GM12878 (cell line): ENCODE measurements at regions not wholly inside any gene's neighbourhood (a gene's known extent, or its start where the extent isn't known, plus 50 kb on each side); places are given as distances from the start of the nearest gene placed in this dataset.

ENCODE experiments used
- ATAC-seq: fragments of 200-7000 bp; cut with Tn5 transposase; 3 replicates; pipeline ENCODE4 v1.9.1; 2020; ENCODE audit warnings: mild to moderate bottlenecking, moderate library complexity
- BruUV-seq: library from RNA; stranded (reverse); fragments of 400-500 nt; replicated peaks from 2 replicates; lab custom pipeline; 2021; lab: Mats Ljungman, UMichigan
- CTCF ChIA-PET: fragments of 300-600 bp; sonication (Branson Sonifier 250); formaldehyde crosslinking; extraction: SDS; loops from one replicate; lab custom pipeline; 2021; ENCODE audit warnings: inconsistent platforms; lab: Yijun Ruan, JAX
- POLR2A ChIA-PET: fragments of 350-600 bp; formaldehyde crosslinking; extraction: SDS; loops from one replicate; lab custom pipeline; 2021; ENCODE audit warnings: inconsistent platforms; lab: Charles Lee
- RAD21 ChIA-PET: fragments of 300-600 bp; sonication (Branson Sonifier 250); formaldehyde crosslinking; loops from one replicate; lab custom pipeline; 2023; ENCODE audit warnings: antibody characterized with exemption; ENCODE audit not compliant: unreplicated experiment; lab: Charles Lee
- SMC1A ChIA-PET: fragments of 300-600 bp; sonication (Branson Sonifier 250); formaldehyde crosslinking; loops from one replicate; lab custom pipeline; 2023; ENCODE audit not compliant: unreplicated experiment, uncharacterized antibody; lab: Charles Lee
- DNase-seq: peaks from one replicate; pipeline ENCODE4 v3.0.0-alpha.2; 2011; ENCODE audit warnings: low read depth, low spot score
- FAIRE-seq: peaks from 3 replicates; lab custom pipeline; 2011; peaks lifted over from hg19 to GRCh38; lab: Jason Lieb, UNC
- H2AFZ ChIP-seq: 2 replicates; pipeline ENCODE4 v1.6.0; 2011; ENCODE audit warnings: low read depth, low read length, control low read depth; ENCODE audit not compliant: control insufficient read depth
- H3K27ac ChIP-seq: 2 replicates; pipeline ENCODE4 v1.5.1; 2011; ENCODE audit warnings: control low read depth; ENCODE audit not compliant: control insufficient read depth, insufficient read depth
- H3K27me3 ChIP-seq, 2 experiments: replicated peaks in 1 of 2; 2 replicates each; pipeline versions ENCODE4 v1.6.0 to v1.6.1; 2011; ENCODE audit warnings: low read length in 1 of 2; ENCODE audit not compliant: control insufficient read depth in 2 of 2, insufficient read depth in 2 of 2
- H3K36me3 ChIP-seq, 2 experiments: 2 replicates each; pipeline ENCODE4 v1.5.1; 2011; ENCODE audit warnings: low read length in 1 of 2; ENCODE audit not compliant: control insufficient read depth in 2 of 2, insufficient read depth in 2 of 2
- H3K4me1 ChIP-seq: 2 replicates; pipeline ENCODE4 v1.6.1; 2011; ENCODE audit warnings: mild to moderate bottlenecking, low read length, moderate library complexity, mixed read lengths; ENCODE audit not compliant: control insufficient read depth, insufficient read depth
- H3K4me2 ChIP-seq: 2 replicates; pipeline ENCODE4 v1.6.0; 2011; ENCODE audit warnings: control low read depth; ENCODE audit not compliant: control insufficient read depth, insufficient read depth
- H3K4me3 ChIP-seq: fragments of 200-600 bp; sonication (generic); 2 replicates; pipeline ENCODE4 v1.5.1; 2016
- H3K79me2 ChIP-seq: 2 replicates; pipeline ENCODE4 v1.6.0; 2011; ENCODE audit warnings: low read length; ENCODE audit not compliant: control insufficient read depth, insufficient read depth
- H3K9ac ChIP-seq: 2 replicates; pipeline ENCODE4 v1.8.0; 2011; ENCODE audit warnings: low read length, control low read depth, mixed read lengths; ENCODE audit not compliant: control insufficient read depth, insufficient read depth
- H3K9me3 ChIP-seq: replicated peaks from 3 replicates; pipeline ENCODE4 v1.5.1; 2011; ENCODE audit warnings: mild to moderate bottlenecking, low read length; ENCODE audit not compliant: control insufficient read depth, insufficient read depth
- H4K20me1 ChIP-seq: 2 replicates; pipeline ENCODE4 v1.6.0; 2011; ENCODE audit not compliant: control insufficient read depth, insufficient read depth
- BCL3 ChIP-seq: IDR thresholded peaks from 2 replicates; pipeline ENCODE4 v1.6.1; 2011; ENCODE audit warnings: borderline replicate concordance, low read depth, mild to moderate bottlenecking, moderate library complexity, low read length; ENCODE audit not compliant: insufficient read depth, poor library complexity, severe bottlenecking
- ETV6 ChIP-seq, 2 experiments: fragments of 450-650 bp in 1 of 2; IDR thresholded peaks in 1 of 2; conservative IDR thresholded peaks in 1 of 2; 2 replicates each; pipeline ENCODE4 v1.6.1; 2014; ENCODE audit warnings: antibody characterized with exemption in 1 of 2, borderline replicate concordance in 1 of 2, low read depth in 1 of 2, mild to moderate bottlenecking in 1 of 2, moderate library complexity in 1 of 2
- GATAD2B ChIP-seq: fragments of 450-650 bp; conservative IDR thresholded peaks from 2 replicates; pipeline ENCODE4 v1.6.1; 2017; ENCODE audit warnings: low read depth, mild to moderate bottlenecking, moderate library complexity
- HCFC1 ChIP-seq: fragments of 150-350 bp; IDR thresholded peaks from 2 replicates; pipeline ENCODE4 v1.6.1; 2014; ENCODE audit warnings: low read length
- MYB ChIP-seq: fragments of 150-350 bp; IDR thresholded peaks from 2 replicates; pipeline ENCODE4 v1.6.1; 2014; ENCODE audit warnings: mild to moderate bottlenecking, low read depth, low read length, borderline replicate concordance
- MYC ChIP-seq: IDR thresholded peaks from 2 replicates; pipeline ENCODE4 v1.6.1; 2011; ENCODE audit warnings: mild to moderate bottlenecking, low read length, moderate library complexity, inconsistent platforms; ENCODE audit not compliant: insufficient read depth, insufficient replicate concordance, insufficient read length, severe bottlenecking
- NRF1 ChIP-seq: conservative IDR thresholded peaks from 2 replicates; pipeline ENCODE4 v1.6.1; 2011; ENCODE audit warnings: mild to moderate bottlenecking, low read depth, low read length, improper control_type of control experiment
- PRDM15 ChIP-seq: fragments of 450-650 bp; formaldehyde crosslinking; IDR thresholded peaks from 2 replicates; pipeline ENCODE4 v1.4.0; 2020; ENCODE audit warnings: mild to moderate bottlenecking, moderate library complexity
- RUNX3 ChIP-seq: IDR thresholded peaks from 2 replicates; pipeline ENCODE4 v1.6.1; 2012; ENCODE audit warnings: low read length, inconsistent platforms
- SMAD1 ChIP-seq: fragments of 450-650 bp; IDR thresholded peaks from 2 replicates; pipeline ENCODE4 v1.6.1; 2018; ENCODE audit warnings: mild to moderate bottlenecking, low read depth; ENCODE audit not compliant: partially characterized antibody
- STAT3 ChIP-seq: IDR thresholded peaks from 2 replicates; pipeline ENCODE4 v1.6.1; 2011; ENCODE audit warnings: low read depth, low read length, improper control_type of control experiment
- WRNIP1 ChIP-seq: IDR thresholded peaks from 2 replicates; pipeline ENCODE4 v1.6.1; 2011; ENCODE audit warnings: low read depth, low read length, improper control_type of control experiment, borderline replicate concordance
- ZBTB4 ChIP-seq: fragments of 450-650 bp; formaldehyde crosslinking; IDR thresholded peaks from 2 replicates; pipeline ENCODE4 v1.4.0; 2022; ENCODE audit warnings: mild to moderate bottlenecking, moderate library complexity
- WGBS: methylation state at CpG from one replicate; pipeline ENCODE4 v1.1.6; 2016; ENCODE audit warnings: low lambda C conversion rate; ENCODE audit not compliant: insufficient replicate concordance, insufficient coverage; ENCODE audit errors: missing lambda C conversion rate; 5-methylcytosine and 5-hydroxymethylcytosine counted together
- in situ Hi-C: fragments of 300-500 bp; cut with MboI; formaldehyde crosslinking; loops from 9 replicates; pipeline ENCODE4 v1.14.3; 2018; ENCODE audit warnings: mixed read lengths
- intact Hi-C: fragments of 100-400 bp; cut with micrococcal nuclease; formaldehyde crosslinking; loops from one replicate; pipeline ENCODE4 v1.14.2; 2022; ENCODE audit not compliant: unreplicated experiment

- TF ChIP-seq ZBTB4 (CRISPR knock-in tag) (no peak), RUNX3 (no peak), ETV6 (conservative IDR thresholded peaks at IDR 0.05 in 1 of 2, IDR thresholded peaks at IDR 0.05 in 1 of 2; ENCODE audit: borderline replicate concordance in 1 of 2, low read depth in 1 of 2) (no peak)
Measured at GRCh38 chr17:5711344-5711743, 127.0 kb upstream of the NLRP1 start (continued).

- in situ Hi-C loops = loop anchor here (25.0 kb wide), 1 partner anchor 697 kb away; no protein-coding TSS in a partner anchor
- ChIA-PET RAD21 (no interaction called here), SMC1A (no interaction called here), CTCF (no interaction called here), POLR2A (no interaction called here)
- no peak overlapping the region for H3K9ac ChIP-seq
- no peaks in the 10 kb centered on the region for H3K4me1 ChIP-seq
- H3K27ac ChIP-seq = no peak overlapping the region
- FAIRE-seq = no peak
- H3K27me3 ChIP-seq = peaks cover 2 to 9% of the 10 kb centered on the region in 2 experiments
- intact Hi-C loops = no loop called here
- BruUV-seq = no TSS peak
- H3K79me2 ChIP-seq = no peaks in the 10 kb centered on the region
- no peak overlapping the region for H3K4me3 ChIP-seq
- 82% methylated on average over 9 of the region's 9 CpGs for WGBS
- H3K9me3 ChIP-seq = no peaks in the 10 kb centered on the region; the same call in 2 of the 3 replicates
- no peaks in the 10 kb centered on the region for H3K36me3 ChIP-seq
- no peak for ATAC-seq
- H2AFZ ChIP-seq = no peak overlapping the region
- H3K4me2 ChIP-seq = no peak overlapping the region
- no peak for DNase-seq
- H4K20me1 ChIP-seq = no peaks in the 10 kb centered on the region
- TF ChIP-seq BCL3 (no peak), WRNIP1 (no peak), NRF1 (no peak), SMAD1 (no peak), GATAD2B (no peak), HCFC1 (no peak), MYC (no peak), MYB (no peak), PRDM15 (no peak), STAT3 (no peak)
Measured at GRCh38 chr17:5714993-5715392, 130.7 kb upstream of the NLRP1 start.
